ENCODE measurements at regions not wholly inside any gene's neighbourhood (a gene's known extent, or its start where the extent isn't known, plus 50 kb on each side); places are given as distances from the start of the nearest gene placed in this dataset.

DNA sequence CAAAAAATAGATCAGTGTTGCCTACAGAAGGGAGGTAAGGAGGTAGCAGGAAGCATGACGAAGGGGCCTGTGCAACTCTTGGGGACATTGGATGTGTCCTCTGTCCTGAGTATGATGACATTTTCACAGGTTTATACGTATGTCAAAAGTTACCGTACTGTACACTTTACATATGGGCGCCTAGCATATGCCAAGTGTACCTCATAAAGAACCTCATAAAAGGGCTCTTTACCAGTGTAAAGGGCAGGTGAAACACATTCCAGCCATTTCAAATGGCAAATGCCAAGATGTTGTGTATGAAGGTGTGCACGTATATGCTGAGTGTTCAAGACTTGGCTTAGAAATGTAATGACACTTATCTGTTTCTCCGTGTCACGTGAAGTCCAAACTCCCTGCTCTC is 573.4 kb downstream of the EFNB2 start:
- TF ChIP-seq, protein P1, sequence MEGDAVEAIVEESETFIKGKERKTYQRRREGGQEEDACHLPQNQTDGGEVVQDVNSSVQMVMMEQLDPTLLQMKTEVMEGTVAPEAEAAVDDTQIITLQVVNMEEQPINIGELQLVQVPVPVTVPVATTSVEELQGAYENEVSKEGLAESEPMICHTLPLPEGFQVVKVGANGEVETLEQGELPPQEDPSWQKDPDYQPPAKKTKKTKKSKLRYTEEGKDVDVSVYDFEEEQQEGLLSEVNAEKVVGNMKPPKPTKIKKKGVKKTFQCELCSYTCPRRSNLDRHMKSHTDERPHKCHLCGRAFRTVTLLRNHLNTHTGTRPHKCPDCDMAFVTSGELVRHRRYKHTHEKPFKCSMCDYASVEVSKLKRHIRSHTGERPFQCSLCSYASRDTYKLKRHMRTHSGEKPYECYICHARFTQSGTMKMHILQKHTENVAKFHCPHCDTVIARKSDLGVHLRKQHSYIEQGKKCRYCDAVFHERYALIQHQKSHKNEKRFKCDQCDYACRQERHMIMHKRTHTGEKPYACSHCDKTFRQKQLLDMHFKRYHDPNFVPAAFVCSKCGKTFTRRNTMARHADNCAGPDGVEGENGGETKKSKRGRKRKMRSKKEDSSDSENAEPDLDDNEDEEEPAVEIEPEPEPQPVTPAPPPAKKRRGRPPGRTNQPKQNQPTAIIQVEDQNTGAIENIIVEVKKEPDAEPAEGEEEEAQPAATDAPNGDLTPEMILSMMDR (IDR thresholded peaks at IDR 0.05): no peak
- TF ChIP-seq EP300 (IDR thresholded peaks at IDR 0.05): no peak

Data from gastroesophageal sphincter (tissue), 3 donors.